ENCODE measurements at regions not wholly inside any gene's neighbourhood (a gene's known extent, or its start where the extent isn't known, plus 50 kb on each side); places are given as distances from the start of the nearest gene placed in this dataset.
A peak's percentile ranks its signal among the peaks of the same experiment; 100 is the strongest.

GRCh38 chr3:188954590-188955208 lies 217.1 kb upstream of the TPRG1 start:
- TF ChIP-seq CTCF (IDR thresholded peaks at IDR 0.05), result peak; percentile 93 to 96 (median 95)
- TF ChIP-seq POLR2A (IDR thresholded peaks at IDR 0.05; ENCODE audit: low read depth), result no peak

Data from esophagus muscularis mucosa (tissue), 3 donors.